ENCODE measurements at regions not wholly inside any gene's neighbourhood (a gene's known extent, or its start where the extent isn't known, plus 50 kb on each side); places are given as distances from the start of the nearest gene placed in this dataset.

GRCh38 chrX:149322316-149322715 lies 182.8 kb downstream of the IDS start:
- no peak for DNase-seq (ENCODE audit: low read depth)
- no peaks in the 10 kb centered on the region for H3K79me2 ChIP-seq (ENCODE audit: insufficient read depth, low read length)
- no peak overlapping the region for H3K9ac ChIP-seq (ENCODE audit: low read length)
- H3K36me3 Mint-ChIP-seq (ENCODE audit: low read depth, unreplicated experiment), result no peaks in the 10 kb centered on the region
- H3K4me1 Mint-ChIP-seq (ENCODE audit: low read depth, unreplicated experiment), result no peaks in the 10 kb centered on the region
- no peaks in the 10 kb centered on the region for H3K4me1 ChIP-seq (ENCODE audit: insufficient read depth, low read length)
- FAIRE-seq, result no peak
- no peaks in the 10 kb centered on the region for H3K9me3 ChIP-seq (ENCODE audit: insufficient read depth, low read depth, low read length)
- no peaks in the 10 kb centered on the region for H4K20me1 ChIP-seq (ENCODE audit: insufficient read depth, low read length)
- no peak for TF ChIP-seq EZH2 (IDR thresholded peaks at IDR 0.05; ENCODE audit: insufficient read depth, low read length)
- TF ChIP-seq CTCF (IDR thresholded peaks at IDR 0.05; ENCODE audit: insufficient read depth, low read depth, low read length), result no peak
- no peaks in the 10 kb centered on the region for H3K9me3 Mint-ChIP-seq (ENCODE audit: unreplicated experiment)
- H3K4me3 Mint-ChIP-seq (ENCODE audit: unreplicated experiment), result no peak overlapping the region
- H3K27me3 Mint-ChIP-seq (ENCODE audit: low read depth, unreplicated experiment), result no peaks in the 10 kb centered on the region
- H3K4me2 ChIP-seq (ENCODE audit: low read length), result no peak overlapping the region
- no peak overlapping the region for H3K27ac Mint-ChIP-seq (ENCODE audit: unreplicated experiment)
- no peak overlapping the region for H3K27ac ChIP-seq (ENCODE audit: low read depth, low read length)
- no peaks in the 10 kb centered on the region for H3K27me3 ChIP-seq (ENCODE audit: insufficient read depth, low read length)
- H3K4me3 ChIP-seq (ENCODE audit: insufficient read depth, low read depth, low read length), result no peak overlapping the region
- no peak overlapping the region for H2AFZ ChIP-seq (ENCODE audit: low read depth, low read length)
- H3K36me3 ChIP-seq (ENCODE audit: insufficient read depth, low read length), result no peaks in the 10 kb centered on the region

DNA sequence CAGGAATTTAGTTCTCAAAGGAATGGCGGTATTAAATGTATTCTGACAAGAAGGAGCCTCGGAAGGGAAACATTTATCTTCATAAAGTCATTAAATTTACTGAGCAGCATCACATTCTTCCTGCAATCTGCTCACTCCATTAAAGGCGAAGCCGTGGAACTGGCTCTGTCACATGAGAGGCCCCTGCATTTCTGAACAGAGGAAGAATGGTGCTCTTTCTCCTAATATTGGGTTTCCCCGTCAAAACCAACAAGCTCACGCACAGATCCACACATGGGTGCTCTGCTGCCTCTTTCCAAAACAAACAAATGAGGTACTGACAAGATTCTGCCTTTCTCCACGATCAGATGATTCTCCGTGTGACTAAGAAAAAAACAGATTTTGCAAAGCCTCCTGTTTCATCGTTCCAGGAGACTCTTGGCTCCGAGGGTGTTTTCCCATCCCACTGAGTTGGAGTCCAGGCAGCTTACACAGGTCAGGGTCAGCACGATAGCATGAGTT lies 191.2 kb downstream of the IDS start:
- no peak overlapping the region for H3K9ac ChIP-seq (ENCODE audit: low read length)
- no peaks in the 10 kb centered on the region for H3K36me3 ChIP-seq (ENCODE audit: insufficient read depth, low read length)
- H3K36me3 Mint-ChIP-seq (ENCODE audit: low read depth, unreplicated experiment), result peaks cover 3% of the 10 kb centered on the region
- no peak for TF ChIP-seq CTCF (IDR thresholded peaks at IDR 0.05; ENCODE audit: insufficient read depth, low read depth, low read length)
- no peak for TF ChIP-seq EZH2 (IDR thresholded peaks at IDR 0.05; ENCODE audit: insufficient read depth, low read length)
- no peaks in the 10 kb centered on the region for H3K27me3 Mint-ChIP-seq (ENCODE audit: low read depth, unreplicated experiment)
- H3K79me2 ChIP-seq (ENCODE audit: insufficient read depth, low read length), result no peaks in the 10 kb centered on the region
- H3K4me2 ChIP-seq (ENCODE audit: low read length), result peak overlapping the region; percentile 41
- no peak overlapping the region for H3K4me3 Mint-ChIP-seq (ENCODE audit: unreplicated experiment)
- peak; percentile 20 for DNase-seq (ENCODE audit: low read depth)
- peak overlapping the region; percentile 2 for H3K27ac Mint-ChIP-seq (ENCODE audit: unreplicated experiment)
- H3K27ac ChIP-seq (ENCODE audit: low read depth, low read length), result no peak overlapping the region
- no peak overlapping the region for H2AFZ ChIP-seq (ENCODE audit: low read depth, low read length)
- no peaks in the 10 kb centered on the region for H3K4me1 ChIP-seq (ENCODE audit: insufficient read depth, low read length)
- H4K20me1 ChIP-seq (ENCODE audit: insufficient read depth, low read length), result no peaks in the 10 kb centered on the region
- no peaks in the 10 kb centered on the region for H3K9me3 Mint-ChIP-seq (ENCODE audit: unreplicated experiment)
- no peaks in the 10 kb centered on the region for H3K27me3 ChIP-seq (ENCODE audit: insufficient read depth, low read length)
- FAIRE-seq, result peak; percentile 76
- H3K9me3 ChIP-seq (ENCODE audit: insufficient read depth, low read depth, low read length), result no peaks in the 10 kb centered on the region
- no peak overlapping the region for H3K4me3 ChIP-seq (ENCODE audit: insufficient read depth, low read depth, low read length)
- peaks cover 2% of the 10 kb centered on the region for H3K4me1 Mint-ChIP-seq (ENCODE audit: low read depth, unreplicated experiment)

GRCh38 chrX:149312988-149313387 lies 192.1 kb downstream of the IDS start:
- Histone ChIP-seq H3K9me3 (ENCODE audit: insufficient read depth, low read depth, low read length) (no peaks in the 10 kb centered on the region), H3K4me2 (ENCODE audit: low read length) (no peak overlapping the region), H3K4me3 (ENCODE audit: insufficient read depth, low read depth, low read length) (no peak overlapping the region), H2AFZ (ENCODE audit: low read depth, low read length) (no peak overlapping the region), H3K9ac (ENCODE audit: low read length) (no peak overlapping the region), H3K27ac (ENCODE audit: low read depth, low read length) (no peak overlapping the region), H3K79me2 (ENCODE audit: insufficient read depth, low read length) (no peaks in the 10 kb centered on the region), H4K20me1 (ENCODE audit: insufficient read depth, low read length) (no peaks in the 10 kb centered on the region), H3K27me3 (ENCODE audit: insufficient read depth, low read length) (no peaks in the 10 kb centered on the region), H3K4me1 (ENCODE audit: insufficient read depth, low read length) (no peaks in the 10 kb centered on the region), H3K36me3 (ENCODE audit: insufficient read depth, low read length) (no peaks in the 10 kb centered on the region)
- TF ChIP-seq EZH2 (IDR thresholded peaks at IDR 0.05; ENCODE audit: insufficient read depth, low read length) (no peak), CTCF (IDR thresholded peaks at IDR 0.05; ENCODE audit: insufficient read depth, low read depth, low read length) (no peak)
- H3K4me3 Mint-ChIP-seq (ENCODE audit: unreplicated experiment), result no peak overlapping the region
- H3K36me3 Mint-ChIP-seq (ENCODE audit: low read depth, unreplicated experiment), result peaks cover 3% of the 10 kb centered on the region
- DNase-seq (ENCODE audit: low read depth), result peak; percentile 10
- no peak for FAIRE-seq
- H3K4me1 Mint-ChIP-seq (ENCODE audit: low read depth, unreplicated experiment), result peaks cover 2% of the 10 kb centered on the region
- no peak overlapping the region for H3K27ac Mint-ChIP-seq (ENCODE audit: unreplicated experiment)
- H3K9me3 Mint-ChIP-seq (ENCODE audit: unreplicated experiment), result no peaks in the 10 kb centered on the region
- no peaks in the 10 kb centered on the region for H3K27me3 Mint-ChIP-seq (ENCODE audit: low read depth, unreplicated experiment)

Data from astrocyte (in vitro differentiated cells and primary cell).